GM12878 (cell line): ENCODE measurements at regions not wholly inside any gene's neighbourhood (a gene's known extent, or its start where the extent isn't known, plus 50 kb on each side); places are given as distances from the start of the nearest gene placed in this dataset.

ENCODE experiments used
- ATAC-seq: fragments of 200-7000 bp; cut with Tn5 transposase; 3 replicates; pipeline ENCODE4 v1.9.1; 2020; ENCODE audit warnings: mild to moderate bottlenecking, moderate library complexity
- BruUV-seq: library from RNA; stranded (reverse); fragments of 400-500 nt; replicated peaks from 2 replicates; lab custom pipeline; 2021; lab: Mats Ljungman, UMichigan
- CTCF ChIA-PET: fragments of 300-600 bp; sonication (Branson Sonifier 250); formaldehyde crosslinking; extraction: SDS; loops from one replicate; lab custom pipeline; 2021; ENCODE audit warnings: inconsistent platforms; lab: Yijun Ruan, JAX
- POLR2A ChIA-PET: fragments of 350-600 bp; formaldehyde crosslinking; extraction: SDS; loops from one replicate; lab custom pipeline; 2021; ENCODE audit warnings: inconsistent platforms; lab: Charles Lee
- RAD21 ChIA-PET: fragments of 300-600 bp; sonication (Branson Sonifier 250); formaldehyde crosslinking; loops from one replicate; lab custom pipeline; 2023; ENCODE audit warnings: antibody characterized with exemption; ENCODE audit not compliant: unreplicated experiment; lab: Charles Lee
- SMC1A ChIA-PET: fragments of 300-600 bp; sonication (Branson Sonifier 250); formaldehyde crosslinking; loops from one replicate; lab custom pipeline; 2023; ENCODE audit not compliant: unreplicated experiment, uncharacterized antibody; lab: Charles Lee
- DNase-seq: peaks from one replicate; pipeline ENCODE4 v3.0.0-alpha.2; 2011; ENCODE audit warnings: low read depth, low spot score
- FAIRE-seq: peaks from 3 replicates; lab custom pipeline; 2011; peaks lifted over from hg19 to GRCh38; lab: Jason Lieb, UNC
- H2AFZ ChIP-seq: 2 replicates; pipeline ENCODE4 v1.6.0; 2011; ENCODE audit warnings: low read depth, low read length, control low read depth; ENCODE audit not compliant: control insufficient read depth
- H3K27ac ChIP-seq: 2 replicates; pipeline ENCODE4 v1.5.1; 2011; ENCODE audit warnings: control low read depth; ENCODE audit not compliant: control insufficient read depth, insufficient read depth
- H3K27me3 ChIP-seq, 2 experiments: replicated peaks in 1 of 2; 2 replicates each; pipeline versions ENCODE4 v1.6.0 to v1.6.1; 2011; ENCODE audit warnings: low read length in 1 of 2; ENCODE audit not compliant: control insufficient read depth in 2 of 2, insufficient read depth in 2 of 2
- H3K36me3 ChIP-seq, 2 experiments: 2 replicates each; pipeline ENCODE4 v1.5.1; 2011; ENCODE audit warnings: low read length in 1 of 2; ENCODE audit not compliant: control insufficient read depth in 2 of 2, insufficient read depth in 2 of 2
- H3K4me1 ChIP-seq: 2 replicates; pipeline ENCODE4 v1.6.1; 2011; ENCODE audit warnings: mild to moderate bottlenecking, low read length, moderate library complexity, mixed read lengths; ENCODE audit not compliant: control insufficient read depth, insufficient read depth
- H3K4me2 ChIP-seq: 2 replicates; pipeline ENCODE4 v1.6.0; 2011; ENCODE audit warnings: control low read depth; ENCODE audit not compliant: control insufficient read depth, insufficient read depth
- H3K4me3 ChIP-seq: fragments of 200-600 bp; sonication (generic); 2 replicates; pipeline ENCODE4 v1.5.1; 2016
- H3K79me2 ChIP-seq: 2 replicates; pipeline ENCODE4 v1.6.0; 2011; ENCODE audit warnings: low read length; ENCODE audit not compliant: control insufficient read depth, insufficient read depth
- H3K9ac ChIP-seq: 2 replicates; pipeline ENCODE4 v1.8.0; 2011; ENCODE audit warnings: low read length, control low read depth, mixed read lengths; ENCODE audit not compliant: control insufficient read depth, insufficient read depth
- H3K9me3 ChIP-seq: replicated peaks from 3 replicates; pipeline ENCODE4 v1.5.1; 2011; ENCODE audit warnings: mild to moderate bottlenecking, low read length; ENCODE audit not compliant: control insufficient read depth, insufficient read depth
- H4K20me1 ChIP-seq: 2 replicates; pipeline ENCODE4 v1.6.0; 2011; ENCODE audit not compliant: control insufficient read depth, insufficient read depth
- ATF7 ChIP-seq: fragments of 450-650 bp; IDR thresholded peaks from 2 replicates; pipeline ENCODE4 v1.6.1; 2016; ENCODE audit warnings: low read depth, mild to moderate bottlenecking
- CHD1 ChIP-seq: IDR thresholded peaks from 2 replicates; pipeline ENCODE4 v1.6.1; 2012; ENCODE audit warnings: low read depth, low read length, improper control_type of control experiment
- EGR1 ChIP-seq, 2 experiments: IDR thresholded peaks; 1 replicate in 1 of 2; 2 replicates in 1 of 2; pipeline ENCODE4 v1.6.1; 2011 to 2012; ENCODE audit warnings: low read depth in 2 of 2, low read length in 2 of 2, borderline replicate concordance in 1 of 2, mild to moderate bottlenecking in 1 of 2, moderate library complexity in 1 of 2
- HDAC6 ChIP-seq: fragments of 200-600 bp; sonication (generic); IDR thresholded peaks from one replicate; pipeline ENCODE4 v1.8.0; 2017; ENCODE audit warnings: antibody characterized with exemption; ENCODE audit not compliant: unreplicated experiment
- IKZF1 ChIP-seq: fragments of 450-650 bp; conservative IDR thresholded peaks from 2 replicates; pipeline ENCODE4 v1.6.1; 2017; ENCODE audit warnings: antibody characterized with exemption, mild to moderate bottlenecking
- IRF5 ChIP-seq: fragments of 450-650 bp; IDR thresholded peaks from 2 replicates; pipeline ENCODE4 v1.6.1; 2017; ENCODE audit warnings: borderline replicate concordance
- JUNB ChIP-seq: IDR thresholded peaks from 2 replicates; pipeline ENCODE4 v1.6.1; 2016; ENCODE audit warnings: antibody characterized with exemption, mild to moderate bottlenecking
- MEF2A ChIP-seq: IDR thresholded peaks from 2 replicates; pipeline ENCODE4 v1.6.1; 2011; ENCODE audit warnings: low read depth, mild to moderate bottlenecking, low read length, moderate library complexity; ENCODE audit not compliant: insufficient read depth
- MTA2 ChIP-seq: fragments of 450-650 bp; IDR thresholded peaks from 2 replicates; pipeline ENCODE4 v1.6.1; 2016; ENCODE audit warnings: low read depth, mild to moderate bottlenecking, moderate library complexity
- NR2F1 ChIP-seq: fragments of 450-650 bp; conservative IDR thresholded peaks from 2 replicates; pipeline ENCODE4 v1.6.1; 2017; ENCODE audit warnings: mild to moderate bottlenecking
- STAT3 ChIP-seq: IDR thresholded peaks from 2 replicates; pipeline ENCODE4 v1.6.1; 2011; ENCODE audit warnings: low read depth, low read length, improper control_type of control experiment
- TCF12 ChIP-seq: IDR thresholded peaks from 2 replicates; pipeline ENCODE4 v1.6.1; 2011; ENCODE audit warnings: low read depth, mild to moderate bottlenecking, low read length
- WGBS: methylation state at CpG from one replicate; pipeline ENCODE4 v1.1.6; 2016; ENCODE audit warnings: low lambda C conversion rate; ENCODE audit not compliant: insufficient replicate concordance, insufficient coverage; ENCODE audit errors: missing lambda C conversion rate; 5-methylcytosine and 5-hydroxymethylcytosine counted together
- in situ Hi-C: fragments of 300-500 bp; cut with MboI; formaldehyde crosslinking; loops from 9 replicates; pipeline ENCODE4 v1.14.3; 2018; ENCODE audit warnings: mixed read lengths
- intact Hi-C: fragments of 100-400 bp; cut with micrococcal nuclease; formaldehyde crosslinking; loops from one replicate; pipeline ENCODE4 v1.14.2; 2022; ENCODE audit not compliant: unreplicated experiment
- TF ChIP-seq, protein P1 (sequence below): IDR thresholded peaks from 2 replicates; pipeline ENCODE4 v1.6.1; 2012; ENCODE audit warnings: low read length, inconsistent platforms
- TF ChIP-seq, protein P2 (sequence below): IDR thresholded peaks from 2 replicates; pipeline ENCODE4 v1.6.1; 2012; ENCODE audit warnings: low read depth, low read length, improper control_type of control experiment

GRCh38 chr6:105608711-105609374, 206.0 kb upstream of the PREP start:
- no peak for ATAC-seq
- Histone ChIP-seq H4K20me1 (no peaks in the 10 kb centered on the region), H3K9ac (no peak overlapping the region), H3K4me2 (no peak overlapping the region), H2AFZ (no peak overlapping the region), H3K27me3 (no peaks in the 10 kb centered on the region)
- CTCF ChIA-PET = interaction anchor here (1.6 kb wide), 1 partner anchor 33 kb away, joined by 5 read pairs; no protein-coding TSS in a partner anchor
- DNase-seq = no peak
- 86% methylated on average over 10 of the region's 10 CpGs for WGBS
- in situ Hi-C loops (no loop called here), intact Hi-C loops (no loop called here)
- RAD21 ChIA-PET = interaction anchor here (1.3 kb wide), 1 partner anchor 15 kb away, joined by 3 read pairs; no protein-coding TSS in a partner anchor
- TF ChIP-seq EGR1 (IDR thresholded peaks at IDR 0.05; ENCODE audit: borderline replicate concordance in 1 of 2, low read depth in 2 of 2, low read length in 2 of 2) = no peak
- TF ChIP-seq MTA2 = no peak
- no peak for TF ChIP-seq CHD1
- TF ChIP-seq, protein P1, sequence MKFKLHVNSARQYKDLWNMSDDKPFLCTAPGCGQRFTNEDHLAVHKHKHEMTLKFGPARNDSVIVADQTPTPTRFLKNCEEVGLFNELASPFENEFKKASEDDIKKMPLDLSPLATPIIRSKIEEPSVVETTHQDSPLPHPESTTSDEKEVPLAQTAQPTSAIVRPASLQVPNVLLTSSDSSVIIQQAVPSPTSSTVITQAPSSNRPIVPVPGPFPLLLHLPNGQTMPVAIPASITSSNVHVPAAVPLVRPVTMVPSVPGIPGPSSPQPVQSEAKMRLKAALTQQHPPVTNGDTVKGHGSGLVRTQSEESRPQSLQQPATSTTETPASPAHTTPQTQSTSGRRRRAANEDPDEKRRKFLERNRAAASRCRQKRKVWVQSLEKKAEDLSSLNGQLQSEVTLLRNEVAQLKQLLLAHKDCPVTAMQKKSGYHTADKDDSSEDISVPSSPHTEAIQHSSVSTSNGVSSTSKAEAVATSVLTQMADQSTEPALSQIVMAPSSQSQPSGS = no peak
- TF ChIP-seq NR2F1 = no peak
- TF ChIP-seq IKZF1 = no peak
- TF ChIP-seq HDAC6 = no peak
- TF ChIP-seq, protein P2, sequence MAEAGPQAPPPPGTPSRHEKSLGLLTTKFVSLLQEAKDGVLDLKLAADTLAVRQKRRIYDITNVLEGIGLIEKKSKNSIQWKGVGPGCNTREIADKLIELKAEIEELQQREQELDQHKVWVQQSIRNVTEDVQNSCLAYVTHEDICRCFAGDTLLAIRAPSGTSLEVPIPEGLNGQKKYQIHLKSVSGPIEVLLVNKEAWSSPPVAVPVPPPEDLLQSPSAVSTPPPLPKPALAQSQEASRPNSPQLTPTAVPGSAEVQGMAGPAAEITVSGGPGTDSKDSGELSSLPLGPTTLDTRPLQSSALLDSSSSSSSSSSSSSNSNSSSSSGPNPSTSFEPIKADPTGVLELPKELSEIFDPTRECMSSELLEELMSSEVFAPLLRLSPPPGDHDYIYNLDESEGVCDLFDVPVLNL = no peak
- TF ChIP-seq ATF7 = no peak
- no peak for TF ChIP-seq MEF2A
- TF ChIP-seq IRF5 = no peak
- no peak for TF ChIP-seq TCF12
- TF ChIP-seq JUNB = no peak
- no peak for TF ChIP-seq STAT3
- TF ChIP-seq, all 136 proteins: peak for 0
- no peaks in the 10 kb centered on the region for H3K36me3 ChIP-seq
- POLR2A ChIA-PET = no interaction called here
- FAIRE-seq = no peak
- H3K9me3 ChIP-seq = peaks cover 2% of the 10 kb centered on the region; the same call in 2 of the 3 replicates
- BruUV-seq = no TSS peak
- no peaks in the 10 kb centered on the region; the same call in 1 of the 2 replicates for H3K4me1 ChIP-seq
- no peak overlapping the region for H3K4me3 ChIP-seq
- H3K79me2 ChIP-seq = no peaks in the 10 kb centered on the region
- H3K27ac ChIP-seq = no peak overlapping the region
- SMC1A ChIA-PET = interaction anchor here (0.7 to 2.5 kb wide), 4 partner anchors 10 to 112 kb away, joined by 3 to 9 read pairs (median 6); no protein-coding TSS in a partner anchor
